Activated CD8-positive, alpha-beta memory T cell treated with anti-CD3 and anti-CD28 coated beads, Interleukin-2, amount 50 U/mL, for 24 hours (primary cell): ENCODE measurements at regions not wholly inside any gene's neighbourhood (a gene's known extent, or its start where the extent isn't known, plus 50 kb on each side); places are given as distances from the start of the nearest gene placed in this dataset.

ENCODE experiments used
- DNase-seq: peaks from one replicate; pipeline ENCODE4 v3.0.0-alpha.2; 2020; ENCODE audit errors: extremely low read depth

- no peak for DNase-seq
These were observed 187.1 kb upstream of the SPEF2 start for GRCh38 chr5:35430381-35431162.

- DNase-seq = no peak
These were observed 189.9 kb upstream of the PRLR start for GRCh38 chr5:35420200-35420599.

- DNase-seq = no peak
These were observed 186.8 kb upstream of the PRLR start for GRCh38 chr5:35417040-35417439.

GRCh38 chr5:35416217-35416988 lies 186.1 kb upstream of the PRLR start:
- DNase-seq = no peak

GRCh38 chr5:35415309-35415708 lies 185.0 kb upstream of the PRLR start:
- no peak for DNase-seq

- no peak for DNase-seq
These were observed 179.1 kb upstream of the PRLR start for GRCh38 chr5:35409361-35409760.

- no peak for DNase-seq
These were observed 177.9 kb upstream of the PRLR start for GRCh38 chr5:35408146-35408545.

- no peak for DNase-seq
These were observed 177.4 kb upstream of the PRLR start for GRCh38 chr5:35407697-35408096.

- no peak for DNase-seq
These were observed 175.7 kb upstream of the PRLR start for GRCh38 chr5:35405938-35406337.

- DNase-seq = no peak
These were observed 174.4 kb upstream of the PRLR start for GRCh38 chr5:35404701-35405100.

GRCh38 chr5:35393901-35394300 lies 163.6 kb upstream of the PRLR start:
- DNase-seq = no peak

- DNase-seq = no peak
These were observed 154.4 kb upstream of the PRLR start for GRCh38 chr5:35384658-35385057.

GRCh38 chr5:35383041-35383440 lies 152.8 kb upstream of the PRLR start:
- DNase-seq = no peak

- no peak for DNase-seq
These were observed 147.4 kb upstream of the PRLR start for GRCh38 chr5:35377653-35378052.

- DNase-seq = no peak
These were observed 144.3 kb upstream of the PRLR start for GRCh38 chr5:35374584-35374983.

- no peak for DNase-seq
These were observed 143.0 kb upstream of the PRLR start for GRCh38 chr5:35373249-35373648.

GRCh38 chr5:35372482-35372881 lies 142.2 kb upstream of the PRLR start:
- no peak for DNase-seq

GRCh38 chr5:35371951-35372426 lies 141.7 kb upstream of the PRLR start:
- DNase-seq = no peak

GRCh38 chr5:35370871-35371270 lies 140.6 kb upstream of the PRLR start:
- DNase-seq = no peak

- DNase-seq = no peak
These were observed 139.9 kb upstream of the PRLR start for GRCh38 chr5:35369965-35370790.

- no peak for DNase-seq
These were observed 137.2 kb upstream of the PRLR start for GRCh38 chr5:35367526-35367925.

- no peak for DNase-seq
These were observed 135.5 kb upstream of the PRLR start for GRCh38 chr5:35365758-35366157.
